A549 (cell line): ENCODE measurements at regions not wholly inside any gene's neighbourhood (a gene's known extent, or its start where the extent isn't known, plus 50 kb on each side); places are given as distances from the start of the nearest gene placed in this dataset.

ENCODE experiments used
- BHLHE40 ChIP-seq: IDR thresholded peaks from 2 replicates; pipeline ENCODE4 v1.6.1; 2012; ENCODE audit warnings: low read depth, low read length, inconsistent platforms
- CEBPB ChIP-seq, 2 experiments: fragments of >200 bp in 1 of 2; sonication (Bioruptor Twin) in 1 of 2; formaldehyde crosslinking in 1 of 2; IDR thresholded peaks; 2 replicates each; pipeline ENCODE4 v1.6.1; 2012 to 2016
- CHD4 ChIP-seq: fragments of 200-600 bp; sonication (generic); IDR thresholded peaks from 2 replicates; pipeline ENCODE4 v1.6.1; 2016; ENCODE audit warnings: antibody characterized with exemption, mild to moderate bottlenecking, borderline replicate concordance
- JUN ChIP-seq, 2 experiments: fragments of >200 bp; sonication (Bioruptor Twin); formaldehyde crosslinking; IDR thresholded peaks; 2 replicates in 1 of 2; 3 replicates in 1 of 2; pipeline ENCODE4 v1.6.1; 2016 to 2017
- KDM5A ChIP-seq: fragments of 200-600 bp; sonication (generic); IDR thresholded peaks from 2 replicates; pipeline ENCODE4 v1.6.1; 2016; ENCODE audit warnings: antibody characterized with exemption, mild to moderate bottlenecking
- NPAS2 ChIP-seq: fragments of 250-450 bp; sonication (Bioruptor Pico); IDR thresholded peaks from 2 replicates; pipeline ENCODE4 v1.8.0; 2022; ENCODE audit warnings: mild to moderate bottlenecking, moderate library complexity, borderline replicate concordance
- NR3C1 ChIP-seq: fragments of >200 bp; sonication (Bioruptor Twin); formaldehyde crosslinking; IDR thresholded peaks from 3 replicates; pipeline ENCODE4 v1.6.1; 2017
- POLR2A ChIP-seq: IDR thresholded peaks from 2 replicates; pipeline ENCODE4 v1.6.1; 2012; ENCODE audit warnings: mild to moderate bottlenecking, low read length
- POLR2AphosphoS2 ChIP-seq: conservative IDR thresholded peaks from 2 replicates; pipeline ENCODE4 v1.6.1; 2012; ENCODE audit warnings: low read length, improper control_type of control experiment, inconsistent platforms
- TF ChIP-seq, protein P1 (sequence below): fragments of >200 bp; sonication (Bioruptor Twin); formaldehyde crosslinking; IDR thresholded peaks from 3 replicates; pipeline ENCODE4 v1.5.1; 2016

GRCh38 chr15:94844198-94844537, 612.8 kb downstream of the MCTP2 start:
- TF ChIP-seq, protein P1, sequence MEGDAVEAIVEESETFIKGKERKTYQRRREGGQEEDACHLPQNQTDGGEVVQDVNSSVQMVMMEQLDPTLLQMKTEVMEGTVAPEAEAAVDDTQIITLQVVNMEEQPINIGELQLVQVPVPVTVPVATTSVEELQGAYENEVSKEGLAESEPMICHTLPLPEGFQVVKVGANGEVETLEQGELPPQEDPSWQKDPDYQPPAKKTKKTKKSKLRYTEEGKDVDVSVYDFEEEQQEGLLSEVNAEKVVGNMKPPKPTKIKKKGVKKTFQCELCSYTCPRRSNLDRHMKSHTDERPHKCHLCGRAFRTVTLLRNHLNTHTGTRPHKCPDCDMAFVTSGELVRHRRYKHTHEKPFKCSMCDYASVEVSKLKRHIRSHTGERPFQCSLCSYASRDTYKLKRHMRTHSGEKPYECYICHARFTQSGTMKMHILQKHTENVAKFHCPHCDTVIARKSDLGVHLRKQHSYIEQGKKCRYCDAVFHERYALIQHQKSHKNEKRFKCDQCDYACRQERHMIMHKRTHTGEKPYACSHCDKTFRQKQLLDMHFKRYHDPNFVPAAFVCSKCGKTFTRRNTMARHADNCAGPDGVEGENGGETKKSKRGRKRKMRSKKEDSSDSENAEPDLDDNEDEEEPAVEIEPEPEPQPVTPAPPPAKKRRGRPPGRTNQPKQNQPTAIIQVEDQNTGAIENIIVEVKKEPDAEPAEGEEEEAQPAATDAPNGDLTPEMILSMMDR: no peak
- no peak for TF ChIP-seq BHLHE40
- TF ChIP-seq JUN (IDR thresholded peaks at IDR 0.05): no peak
- no peak for TF ChIP-seq CHD4
- no peak for TF ChIP-seq KDM5A
- no peak for TF ChIP-seq POLR2A
- TF ChIP-seq CEBPB (IDR thresholded peaks at IDR 0.05): no peak
- no peak for TF ChIP-seq POLR2AphosphoS2
- TF ChIP-seq NR3C1: no peak
- no peak for TF ChIP-seq NPAS2 (CRISPR knock-in tag)
